GM23338 (cell line): ENCODE measurements at regions not wholly inside any gene's neighbourhood (a gene's known extent, or its start where the extent isn't known, plus 50 kb on each side); places are given as distances from the start of the nearest gene placed in this dataset.

Experiments
- EZH2 ChIP-seq: fragments of 200-600 bp; sonication (generic); IDR thresholded peaks from one replicate; pipeline ENCODE4 v1.8.0; 2017; ENCODE audit warnings: antibody characterized with exemption, mild to moderate bottlenecking, low read depth; ENCODE audit not compliant: unreplicated experiment
- EZH2phosphoT487 ChIP-seq: fragments of 200-600 bp; sonication (generic); IDR thresholded peaks from one replicate; pipeline ENCODE4 v1.8.1; 2018; ENCODE audit warnings: antibody characterized with exemption; ENCODE audit not compliant: unreplicated experiment

- TF ChIP-seq EZH2 (no peak), EZH2phosphoT487 (no peak)
Measured at GRCh38 chr2:524442-524841, 152.8 kb downstream of the TMEM18 start.
